Thymus (tissue), 11 donors: ENCODE measurements at regions not wholly inside any gene's neighbourhood (a gene's known extent, or its start where the extent isn't known, plus 50 kb on each side); places are given as distances from the start of the nearest gene placed in this dataset.

Experiments
- DNase-seq, 9 donors: peaks; one replicate each; pipeline ENCODE4 v3.0.0-alpha.2; 2013; ENCODE audit warnings: low spot score in 9 of 9, low read depth in 6 of 9, missing footprints in 1 of 9
- H3K27ac ChIP-seq, 2 donors: one replicate each; pipeline ENCODE4 v1.5.1; 2013; ENCODE audit warnings: control low read depth in 1 of 2, low read depth in 1 of 2, low read length in 1 of 2, mild to moderate bottlenecking in 1 of 2, moderate library complexity in 1 of 2
- H3K27me3 ChIP-seq, 2 donors: one replicate each; pipeline ENCODE4 v1.5.1; 2013; ENCODE audit warnings: low read length in 1 of 2; ENCODE audit not compliant: control insufficient read depth in 2 of 2, insufficient read depth in 1 of 2
- H3K36me3 ChIP-seq, 2 donors: one replicate each; pipeline ENCODE4 v1.5.1; 2013; ENCODE audit warnings: low read length in 1 of 2, mild to moderate bottlenecking in 1 of 2, moderate library complexity in 1 of 2; ENCODE audit not compliant: control insufficient read depth in 2 of 2, insufficient read depth in 2 of 2
- H3K4me1 ChIP-seq, 2 donors: one replicate each; pipeline ENCODE4 v1.5.1; 2013; ENCODE audit warnings: low read length in 2 of 2; ENCODE audit not compliant: control insufficient read depth in 2 of 2, insufficient read depth in 2 of 2
- H3K4me3 ChIP-seq, 2 donors: one replicate each; pipeline ENCODE4 v1.5.1; 2013; ENCODE audit warnings: low read length in 2 of 2, control low read depth in 1 of 2, mild to moderate bottlenecking in 1 of 2
- H3K9me3 ChIP-seq, 2 donors: one replicate each; pipeline ENCODE4 v1.5.1; 2013; ENCODE audit warnings: low read length in 1 of 2, mild to moderate bottlenecking in 1 of 2; ENCODE audit not compliant: control insufficient read depth in 2 of 2, insufficient read depth in 1 of 2
- WGBS: extraction: QIAGEN DNeasy Blood & Tissue Kit; methylation state at CpG from one replicate; pipeline ENCODE4 v1.1.7; 2013; 5-methylcytosine and 5-hydroxymethylcytosine counted together
- donor health status: healthy.

GRCh38 chr7:50836646-50837045 lies 54.0 kb upstream of the GRB10 start:
- no peak for DNase-seq
- no peaks in the 10 kb centered on the region for H3K4me1 ChIP-seq
- H3K36me3 ChIP-seq = no peaks in the 10 kb centered on the region
- H3K27ac ChIP-seq = no peak overlapping the region
- WGBS = 97% methylated on average over 2 of the region's 2 CpGs
- H3K27me3 ChIP-seq = peaks cover 0 to 2% of the 10 kb centered on the region in 2 donors
- no peak overlapping the region for H3K4me3 ChIP-seq
- no peaks in the 10 kb centered on the region for H3K9me3 ChIP-seq

GRCh38 chr7:50835156-50835555 lies 52.5 kb upstream of the GRB10 start:
- 92% methylated on average over 2 of the region's 2 CpGs for WGBS
- no peak overlapping the region for H3K27ac ChIP-seq
- H3K4me3 ChIP-seq = no peak overlapping the region
- H3K36me3 ChIP-seq = no peaks in the 10 kb centered on the region
- H3K27me3 ChIP-seq = peaks cover 0 to 2% of the 10 kb centered on the region in 2 donors
- H3K4me1 ChIP-seq = no peaks in the 10 kb centered on the region
- H3K9me3 ChIP-seq = no peaks in the 10 kb centered on the region
- no peak for DNase-seq

- no peak for DNase-seq
- Histone ChIP-seq H3K27me3 (peaks cover 0 to 2% of the 10 kb centered on the region in 2 donors), H3K4me3 (no peak overlapping the region), H3K36me3 (no peaks in the 10 kb centered on the region), H3K27ac (no peak overlapping the region), H3K9me3 (no peaks in the 10 kb centered on the region), H3K4me1 (no peaks in the 10 kb centered on the region)
- WGBS = 96% methylated on average over 6 of the region's 6 CpGs
Observed at GRCh38 chr7:50834679-50835078, 52.0 kb upstream of the GRB10 start.

- H3K27ac ChIP-seq = no peak overlapping the region
- WGBS = 93% methylated on average over 1 of the region's 1 CpG
- H3K4me1 ChIP-seq = no peaks in the 10 kb centered on the region
- H3K27me3 ChIP-seq = peaks cover 0 to 2% of the 10 kb centered on the region in 2 donors
- H3K9me3 ChIP-seq = no peaks in the 10 kb centered on the region
- H3K36me3 ChIP-seq = no peaks in the 10 kb centered on the region
- DNase-seq = no peak
- H3K4me3 ChIP-seq = no peak overlapping the region
Observed at GRCh38 chr7:50834031-50834535, 51.4 kb upstream of the GRB10 start.

- Histone ChIP-seq H3K9me3 (no peaks in the 10 kb centered on the region), H3K36me3 (no peaks in the 10 kb centered on the region), H3K4me3 (no peak overlapping the region), H3K27me3 (peaks cover 0 to 2% of the 10 kb centered on the region in 2 donors), H3K27ac (no peak overlapping the region), H3K4me1 (no peaks in the 10 kb centered on the region)
- DNase-seq = peak in 1 of 9 donors; percentile 49
- 7% methylated on average over 3 of the region's 3 CpGs for WGBS
Observed at GRCh38 chr7:50832744-50833143, 50.0 kb upstream of the GRB10 start.
